Transverse colon (tissue), 3 donors: ENCODE measurements at regions not wholly inside any gene's neighbourhood (a gene's known extent, or its start where the extent isn't known, plus 50 kb on each side); places are given as distances from the start of the nearest gene placed in this dataset.

Source experiments
- CTCF ChIP-seq, 5 experiments: fragments of 200-600 bp in 3 of 5; fragments of 450-650 bp in 2 of 5; sonication (generic) in 3 of 5; IDR thresholded peaks; 1 replicate in 2 of 5; 2 replicates in 3 of 5; pipeline ENCODE4 v1.5.1; 2016 to 2017; ENCODE audit warnings: antibody characterized with exemption in 5 of 5, inconsistent platforms in 3 of 5, mild to moderate bottlenecking in 2 of 5, moderate library complexity in 1 of 5
- EP300 ChIP-seq: sonication (generic); formaldehyde crosslinking; IDR thresholded peaks from one replicate; pipeline ENCODE4 v1.6.1; 2017; ENCODE audit warnings: antibody characterized with exemption, low read depth
- POLR2A ChIP-seq: fragments of 450-650 bp; IDR thresholded peaks from one replicate; pipeline ENCODE4 v1.6.1; 2016; ENCODE audit warnings: antibody characterized with exemption, mild to moderate bottlenecking, moderate library complexity

GRCh38 chr12:94721173-94721572, 70.8 kb upstream of the TMCC3 start:
- TF ChIP-seq CTCF (IDR thresholded peaks at IDR 0.05) (no peak), POLR2A (no peak), EP300 (no peak)
